Liver (tissue), 8 donors: ENCODE measurements at regions not wholly inside any gene's neighbourhood (a gene's known extent, or its start where the extent isn't known, plus 50 kb on each side); places are given as distances from the start of the nearest gene placed in this dataset.

Source experiments
- DNase-seq: peaks from one replicate; pipeline ENCODE4 v3.0.0-alpha.2; 2017; ENCODE audit warnings: low spot score
- H3K27ac ChIP-seq, 2 donors: one replicate each; pipeline ENCODE4 v1.7.0; 2013; ENCODE audit warnings: inconsistent platforms in 2 of 2, low read length in 2 of 2, control low read depth in 1 of 2, low read depth in 1 of 2, mild to moderate bottlenecking in 1 of 2
- H3K27me3 ChIP-seq, 4 donors: one replicate each; pipeline versions ENCODE4 v1.6.1 to v1.7.0; 2013; ENCODE audit warnings: low read length in 3 of 4, inconsistent platforms in 1 of 4, mild to moderate bottlenecking in 1 of 4, moderate library complexity in 1 of 4; ENCODE audit not compliant: control insufficient read depth in 4 of 4, insufficient read depth in 4 of 4
- H3K36me3 ChIP-seq, 4 donors: one replicate each; pipeline versions ENCODE4 v1.6.1 to v1.7.0; 2013; ENCODE audit warnings: low read length in 3 of 4, mild to moderate bottlenecking in 3 of 4, low read depth in 1 of 4, moderate library complexity in 1 of 4; ENCODE audit not compliant: control insufficient read depth in 4 of 4, insufficient read depth in 3 of 4
- H3K4me1 ChIP-seq, 4 donors: one replicate each; pipeline versions ENCODE4 v1.6.1 to v1.7.0; 2013; ENCODE audit warnings: low read length in 3 of 4, mild to moderate bottlenecking in 3 of 4, moderate library complexity in 1 of 4; ENCODE audit not compliant: control insufficient read depth in 4 of 4, insufficient read depth in 4 of 4
- H3K4me3 ChIP-seq, 3 donors: one replicate each; pipeline versions ENCODE4 v1.6.1 to v1.7.0; 2013; ENCODE audit warnings: low read length in 3 of 3, control low read depth in 1 of 3, low read depth in 1 of 3, mild to moderate bottlenecking in 1 of 3
- H3K9ac ChIP-seq, 2 donors: one replicate each; pipeline ENCODE4 v1.7.0; 2013; ENCODE audit warnings: low read length in 2 of 2, mild to moderate bottlenecking in 2 of 2, moderate library complexity in 2 of 2, control low read depth in 1 of 2, low read depth in 1 of 2
- H3K9me3 ChIP-seq, 4 donors: one replicate each; pipeline versions ENCODE4 v1.6.1 to v1.7.0; 2013; ENCODE audit warnings: low read length in 3 of 4; ENCODE audit not compliant: control insufficient read depth in 4 of 4
- ATF3 ChIP-seq: IDR thresholded peaks from 2 replicates; pipeline ENCODE4 v1.6.1; 2016; ENCODE audit warnings: antibody characterized with exemption
- EGR1 ChIP-seq, 2 donors: IDR thresholded peaks; 2 replicates each; pipeline ENCODE4 v1.6.1; 2016 to 2018; ENCODE audit warnings: antibody characterized with exemption in 2 of 2, low read depth in 2 of 2
- FOXA1 ChIP-seq: IDR thresholded peaks from 2 replicates; pipeline ENCODE4 v1.6.1; 2016; ENCODE audit warnings: antibody characterized with exemption
- FOXA2 ChIP-seq: IDR thresholded peaks from 2 replicates; pipeline ENCODE4 v1.6.1; 2016; ENCODE audit warnings: antibody characterized with exemption
- GABPA ChIP-seq, 2 donors: IDR thresholded peaks in 1 of 2; conservative IDR thresholded peaks in 1 of 2; 2 replicates each; pipeline ENCODE4 v1.6.1; 2016; ENCODE audit warnings: antibody characterized with exemption in 2 of 2, mild to moderate bottlenecking in 1 of 2, moderate library complexity in 1 of 2
- HNF4A ChIP-seq, 2 donors: conservative IDR thresholded peaks; 2 replicates each; pipeline ENCODE4 v1.6.1; 2016; ENCODE audit warnings: antibody characterized with exemption in 2 of 2, mild to moderate bottlenecking in 2 of 2
- HNF4G ChIP-seq: IDR thresholded peaks from 2 replicates; pipeline ENCODE4 v1.6.1; 2016; ENCODE audit warnings: antibody characterized with exemption
- JUND ChIP-seq, 2 donors: IDR thresholded peaks; 2 replicates each; pipeline ENCODE4 v1.6.1; 2016; ENCODE audit warnings: antibody characterized with exemption in 2 of 2
- NR2F2 ChIP-seq: IDR thresholded peaks from 2 replicates; pipeline ENCODE4 v1.6.1; 2016; ENCODE audit warnings: antibody characterized with exemption
- RAD21 ChIP-seq, 2 donors: IDR thresholded peaks; 2 replicates each; pipeline ENCODE4 v1.6.1; 2016; ENCODE audit warnings: antibody characterized with exemption in 2 of 2, mild to moderate bottlenecking in 2 of 2
- REST ChIP-seq: IDR thresholded peaks from 2 replicates; pipeline ENCODE4 v1.6.1; 2016; ENCODE audit warnings: antibody characterized with exemption, mild to moderate bottlenecking
- RXRA ChIP-seq, 2 donors: IDR thresholded peaks; 2 replicates each; pipeline ENCODE4 v1.6.1; 2017 to 2018; ENCODE audit warnings: antibody characterized with exemption in 2 of 2, mild to moderate bottlenecking in 1 of 2
- TAF1 ChIP-seq: conservative IDR thresholded peaks from 2 replicates; pipeline ENCODE4 v1.6.1; 2016; ENCODE audit warnings: antibody characterized with exemption, mild to moderate bottlenecking
- YY1 ChIP-seq: IDR thresholded peaks from 2 replicates; pipeline ENCODE4 v1.6.1; 2016; ENCODE audit warnings: antibody characterized with exemption, mild to moderate bottlenecking
- WGBS: extraction: QIAGEN DNeasy Blood & Tissue Kit; methylation state at CpG from one replicate; pipeline ENCODE4 v1.1.7; 2013; 5-methylcytosine and 5-hydroxymethylcytosine counted together
- TF ChIP-seq, protein P1 (sequence below): IDR thresholded peaks from 2 replicates; pipeline ENCODE4 v1.6.1; 2016; ENCODE audit warnings: antibody characterized with exemption
- TF ChIP-seq, protein P2 (sequence below): fragments of 150-350 bp; IDR thresholded peaks from 2 replicates; pipeline ENCODE4 v1.5.1; 2017; ENCODE audit warnings: improper control_type of control experiment, low read depth, low read length; ENCODE audit not compliant: missing input control
- donor health status: healthy.
- donor health status: healthy.
- donor health status: healthy.
- donor health status: healthy.
- donor health status: healthy.

- TF ChIP-seq, protein P1, sequence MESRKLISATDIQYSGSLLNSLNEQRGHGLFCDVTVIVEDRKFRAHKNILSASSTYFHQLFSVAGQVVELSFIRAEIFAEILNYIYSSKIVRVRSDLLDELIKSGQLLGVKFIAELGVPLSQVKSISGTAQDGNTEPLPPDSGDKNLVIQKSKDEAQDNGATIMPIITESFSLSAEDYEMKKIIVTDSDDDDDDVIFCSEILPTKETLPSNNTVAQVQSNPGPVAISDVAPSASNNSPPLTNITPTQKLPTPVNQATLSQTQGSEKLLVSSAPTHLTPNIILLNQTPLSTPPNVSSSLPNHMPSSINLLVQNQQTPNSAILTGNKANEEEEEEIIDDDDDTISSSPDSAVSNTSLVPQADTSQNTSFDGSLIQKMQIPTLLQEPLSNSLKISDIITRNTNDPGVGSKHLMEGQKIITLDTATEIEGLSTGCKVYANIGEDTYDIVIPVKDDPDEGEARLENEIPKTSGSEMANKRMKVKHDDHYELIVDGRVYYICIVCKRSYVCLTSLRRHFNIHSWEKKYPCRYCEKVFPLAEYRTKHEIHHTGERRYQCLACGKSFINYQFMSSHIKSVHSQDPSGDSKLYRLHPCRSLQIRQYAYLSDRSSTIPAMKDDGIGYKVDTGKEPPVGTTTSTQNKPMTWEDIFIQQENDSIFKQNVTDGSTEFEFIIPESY: no peak
- TF ChIP-seq YY1: peak; percentile 28
- peak in 1 of 2 donors; percentile 43 for TF ChIP-seq RXRA (IDR thresholded peaks at IDR 0.05)
- TF ChIP-seq TAF1: no peak
- TF ChIP-seq NR2F2: no peak
- TF ChIP-seq, protein P2, sequence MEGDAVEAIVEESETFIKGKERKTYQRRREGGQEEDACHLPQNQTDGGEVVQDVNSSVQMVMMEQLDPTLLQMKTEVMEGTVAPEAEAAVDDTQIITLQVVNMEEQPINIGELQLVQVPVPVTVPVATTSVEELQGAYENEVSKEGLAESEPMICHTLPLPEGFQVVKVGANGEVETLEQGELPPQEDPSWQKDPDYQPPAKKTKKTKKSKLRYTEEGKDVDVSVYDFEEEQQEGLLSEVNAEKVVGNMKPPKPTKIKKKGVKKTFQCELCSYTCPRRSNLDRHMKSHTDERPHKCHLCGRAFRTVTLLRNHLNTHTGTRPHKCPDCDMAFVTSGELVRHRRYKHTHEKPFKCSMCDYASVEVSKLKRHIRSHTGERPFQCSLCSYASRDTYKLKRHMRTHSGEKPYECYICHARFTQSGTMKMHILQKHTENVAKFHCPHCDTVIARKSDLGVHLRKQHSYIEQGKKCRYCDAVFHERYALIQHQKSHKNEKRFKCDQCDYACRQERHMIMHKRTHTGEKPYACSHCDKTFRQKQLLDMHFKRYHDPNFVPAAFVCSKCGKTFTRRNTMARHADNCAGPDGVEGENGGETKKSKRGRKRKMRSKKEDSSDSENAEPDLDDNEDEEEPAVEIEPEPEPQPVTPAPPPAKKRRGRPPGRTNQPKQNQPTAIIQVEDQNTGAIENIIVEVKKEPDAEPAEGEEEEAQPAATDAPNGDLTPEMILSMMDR: no peak
- TF ChIP-seq FOXA1: no peak
Measured at GRCh38 chr11:34773826-34774225, 142.4 kb downstream of the APIP start (continued).

DNA sequence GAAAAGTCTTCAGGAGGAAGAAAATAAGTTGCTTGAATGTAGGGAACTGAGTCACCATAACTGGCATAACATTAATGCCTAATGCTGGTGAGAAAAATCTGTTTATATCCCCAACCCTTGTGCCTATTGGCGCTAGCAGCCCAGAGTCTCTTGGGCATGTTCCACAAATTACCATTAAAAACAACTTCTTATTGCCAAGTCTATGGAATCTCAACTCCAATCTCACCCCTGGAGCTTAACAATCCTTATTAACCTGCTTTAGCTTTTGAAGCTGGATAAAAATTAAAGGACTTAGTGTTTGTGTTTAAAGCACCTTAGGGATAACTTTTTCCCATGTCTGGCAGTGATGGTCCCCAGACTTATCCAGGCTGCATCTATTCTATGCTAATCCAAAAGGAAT lies 143.0 kb downstream of the APIP start:
- Histone ChIP-seq H3K36me3 (no peaks in the 10 kb centered on the region), H3K9me3 (no peaks in the 10 kb centered on the region), H3K27ac (no peak overlapping the region), H3K4me1 (peaks cover 0 to 19% (median 14%) of the 10 kb centered on the region in 4 donors), H3K27me3 (no peaks in the 10 kb centered on the region), H3K9ac (no peak overlapping the region), H3K4me3 (no peak overlapping the region)
- 43% methylated on average over 1 of the region's 1 CpG for WGBS
- TF ChIP-seq, protein P1: no peak
- no peak for DNase-seq

DNA sequence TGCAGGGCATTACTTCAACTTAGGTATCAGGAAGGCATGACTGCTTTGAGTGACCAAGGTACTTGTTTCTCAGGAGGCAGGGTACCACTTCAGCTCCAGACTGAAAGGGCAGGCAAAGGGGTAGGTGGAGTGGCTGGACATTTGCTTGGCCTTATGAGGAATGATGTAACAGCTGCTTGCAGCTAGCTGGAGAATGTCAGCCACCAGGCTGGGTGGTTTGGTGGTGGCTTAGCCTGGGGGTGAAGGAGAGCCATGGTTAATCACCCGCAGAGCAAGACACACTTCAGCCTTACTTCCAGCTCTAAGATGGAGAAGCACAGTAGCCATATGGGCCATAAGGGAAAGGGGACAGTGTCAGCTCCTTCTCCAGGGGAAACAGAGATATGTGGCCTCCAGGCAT lies 146.1 kb downstream of the APIP start:
- DNase-seq: no peak
- Histone ChIP-seq H3K4me3 (no peak overlapping the region), H3K36me3 (no peaks in the 10 kb centered on the region), H3K27ac (no peak overlapping the region), H3K27me3 (no peaks in the 10 kb centered on the region), H3K4me1 (peaks cover 0 to 14% (median 13%) of the 10 kb centered on the region in 4 donors), H3K9me3 (no peaks in the 10 kb centered on the region), H3K9ac (no peak overlapping the region)
- 96% methylated on average over 1 of the region's 1 CpG for WGBS
- TF ChIP-seq RAD21 (IDR thresholded peaks at IDR 0.05) (no peak), TAF1 (no peak), GABPA (IDR thresholded peaks at IDR 0.05 in 1 of 2, conservative IDR thresholded peaks at IDR 0.05 in 1 of 2) (no peak), FOXA2 (no peak), NR2F2 (no peak), ATF3 (no peak), HNF4G (no peak), JUND (IDR thresholded peaks at IDR 0.05) (no peak), REST (no peak), RXRA (IDR thresholded peaks at IDR 0.05) (no peak), YY1 (no peak), EGR1 (IDR thresholded peaks at IDR 0.05; ENCODE audit: low read depth in 2 of 2) (no peak), HNF4A (conservative IDR thresholded peaks at IDR 0.05) (no peak)
- TF ChIP-seq, protein P2: no peak
- TF ChIP-seq, protein P1: no peak
